NCI-H146 (cell line): ENCODE measurements at regions not wholly inside any gene's neighbourhood (a gene's known extent, or its start where the extent isn't known, plus 50 kb on each side); places are given as distances from the start of the nearest gene placed in this dataset.

ENCODE experiments used
- DNase-seq: peaks from one replicate; lab custom pipeline; 2025; lab: John Stamatoyannopoulos, UW

- no peak for DNase-seq
These were observed 265.5 kb upstream of the FMN2 start for GRCh38 chr1:239826211-239826610.

DNA sequence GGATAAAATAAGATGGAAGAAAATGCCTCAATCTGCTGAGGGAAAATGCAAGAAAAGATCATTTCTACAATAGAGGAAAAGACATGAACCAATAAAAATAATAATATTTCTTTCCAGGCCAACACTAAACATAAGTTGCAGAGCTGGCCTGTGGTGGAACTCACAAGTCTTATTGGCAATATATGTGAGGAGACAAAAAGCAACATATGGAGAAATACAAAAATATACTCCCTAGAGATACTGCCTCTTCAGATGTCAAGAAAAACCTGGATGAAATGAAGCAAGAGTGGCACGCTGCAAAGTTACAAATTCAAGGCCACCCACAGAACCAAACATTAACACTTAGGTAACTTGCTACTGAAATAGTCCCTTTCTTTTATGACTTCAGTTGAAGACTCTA, 264.9 kb upstream of the FMN2 start:
- no peak for DNase-seq

DNA sequence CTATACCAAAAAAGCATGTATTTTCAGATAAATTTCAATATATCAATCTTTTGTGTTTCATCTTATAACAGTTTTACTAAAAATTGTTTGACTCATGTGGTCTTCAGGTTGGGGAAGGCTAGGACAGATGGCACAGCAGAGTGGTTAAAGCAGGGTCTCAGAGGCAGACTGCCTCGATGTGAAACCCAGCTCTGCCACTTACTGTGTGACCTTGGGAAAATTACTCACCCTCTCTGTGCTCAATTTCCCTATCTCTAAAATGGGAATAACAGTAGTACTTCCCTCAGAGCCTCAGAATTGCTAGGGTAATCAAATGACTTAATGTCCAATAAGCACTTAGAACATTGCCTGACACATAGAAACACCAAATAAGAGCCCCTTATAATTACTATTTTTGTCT, 262.1 kb upstream of the FMN2 start:
- DNase-seq, result no peak

GRCh38 chr1:239831577-239832355, 259.9 kb upstream of the FMN2 start:
- no peak for DNase-seq

GRCh38 chr1:239833723-239834122, 258.0 kb upstream of the FMN2 start:
- peak; percentile 26 for DNase-seq

DNA sequence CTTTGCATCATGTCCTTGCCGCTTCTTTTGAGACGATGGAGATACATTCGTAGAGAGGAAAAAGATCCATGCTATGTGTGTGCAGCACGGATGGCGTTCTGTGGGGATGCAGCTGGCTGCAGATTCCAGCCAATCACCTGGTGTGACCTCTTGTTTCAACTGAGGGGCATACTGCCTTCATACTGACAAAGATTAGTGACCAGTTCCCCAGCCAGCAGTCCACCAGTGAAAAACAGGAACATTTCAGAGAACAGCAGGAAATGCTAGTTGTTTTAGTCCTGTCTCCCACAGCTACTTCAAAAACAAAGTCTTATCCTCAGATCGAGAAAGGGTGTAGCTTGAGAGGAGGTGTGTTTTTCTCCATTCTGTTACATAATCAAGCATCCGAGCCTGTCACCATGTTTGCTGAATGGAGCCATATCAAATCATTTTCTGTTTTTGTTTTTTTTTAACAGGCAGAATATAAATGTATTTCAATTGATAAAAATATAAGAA, 255.7 kb upstream of the FMN2 start:
- DNase-seq, result no peak

DNA sequence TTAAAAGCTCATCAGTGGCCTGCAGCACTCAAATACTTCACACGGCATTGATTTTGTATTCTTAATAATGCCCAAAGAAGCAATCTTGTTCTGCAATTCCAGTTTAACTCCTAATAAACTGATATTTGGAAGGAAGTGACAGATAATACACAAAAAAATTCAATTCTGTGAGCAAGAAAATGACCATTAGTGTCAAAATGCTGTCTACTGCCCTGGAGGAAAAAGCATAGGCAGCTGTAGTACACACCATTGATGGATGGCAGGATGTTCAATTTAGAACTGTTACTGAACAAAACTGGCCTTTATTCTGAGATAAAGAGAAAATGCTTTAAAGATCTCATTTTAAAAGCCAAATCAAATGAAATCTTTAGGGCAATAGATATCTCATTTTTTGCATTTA, 251.3 kb upstream of the FMN2 start:
- DNase-seq, result no peak

DNA sequence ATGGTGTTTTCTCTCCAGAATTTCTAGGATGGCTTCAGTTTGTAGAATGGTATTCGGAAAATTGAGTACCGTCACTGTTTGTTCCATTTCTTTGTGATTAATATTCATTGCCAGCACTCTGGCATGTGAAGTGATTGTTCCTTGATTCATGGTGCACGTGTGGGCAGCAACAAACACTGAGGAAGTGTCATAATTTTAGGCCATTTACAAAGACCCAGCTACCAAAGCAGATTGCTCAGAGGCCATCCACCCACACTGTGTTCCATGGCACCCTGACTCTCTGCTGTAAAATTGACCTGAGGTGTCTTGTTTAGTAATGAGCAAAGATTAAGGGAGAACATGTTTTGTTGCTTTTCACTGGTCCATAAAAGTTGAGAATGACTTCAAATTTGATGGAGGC, 250.9 kb upstream of the FMN2 start:
- DNase-seq, result no peak

- no peak for DNase-seq
These were observed 250.1 kb upstream of the FMN2 start for GRCh38 chr1:239841631-239842030.

- no peak for DNase-seq
These were observed 248.1 kb upstream of the FMN2 start for GRCh38 chr1:239843541-239843940.

- DNase-seq, result no peak
These were observed 246.8 kb upstream of the FMN2 start for GRCh38 chr1:239844833-239845232.

DNA sequence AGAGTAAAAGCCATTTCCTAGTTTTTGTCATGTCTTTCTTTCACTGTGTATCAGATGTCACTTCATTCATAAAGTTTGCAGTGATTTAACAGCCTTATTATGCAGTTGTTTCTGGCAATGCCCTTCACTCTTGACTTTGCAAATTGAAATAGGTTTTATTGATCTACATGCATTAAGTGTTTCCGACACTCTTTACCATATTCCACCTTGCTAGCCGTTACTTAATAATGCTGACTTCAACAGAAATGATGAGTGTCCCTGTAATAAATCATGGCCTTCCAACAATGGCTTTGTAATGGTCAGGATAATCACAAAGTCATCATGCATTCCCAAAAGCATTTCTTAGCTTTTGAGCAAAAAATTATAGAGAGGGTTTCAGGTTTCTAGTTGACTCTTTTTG, 236.8 kb upstream of the FMN2 start:
- DNase-seq, result peak; percentile 21

GRCh38 chr1:239856067-239856466, 235.6 kb upstream of the FMN2 start:
- no peak for DNase-seq

DNA sequence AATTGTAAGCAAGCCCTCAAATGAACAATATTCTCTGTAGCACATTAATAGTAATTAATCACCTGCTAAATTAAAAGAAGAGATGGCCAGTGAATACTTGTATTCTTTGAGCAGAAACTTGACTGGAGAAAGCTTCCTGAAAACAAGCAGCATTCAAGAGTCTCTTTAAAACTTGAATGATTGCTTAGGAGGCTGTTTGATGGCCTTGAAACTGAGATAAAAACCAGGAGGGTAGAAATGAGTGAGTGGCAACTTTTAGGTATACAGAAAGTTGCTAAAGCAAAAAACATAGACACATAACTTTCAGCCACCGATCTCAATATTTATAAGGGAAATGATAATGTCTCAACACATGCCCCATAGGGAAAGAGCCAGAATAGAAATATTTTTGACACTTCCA, 234.8 kb upstream of the FMN2 start:
- DNase-seq, result no peak

DNA sequence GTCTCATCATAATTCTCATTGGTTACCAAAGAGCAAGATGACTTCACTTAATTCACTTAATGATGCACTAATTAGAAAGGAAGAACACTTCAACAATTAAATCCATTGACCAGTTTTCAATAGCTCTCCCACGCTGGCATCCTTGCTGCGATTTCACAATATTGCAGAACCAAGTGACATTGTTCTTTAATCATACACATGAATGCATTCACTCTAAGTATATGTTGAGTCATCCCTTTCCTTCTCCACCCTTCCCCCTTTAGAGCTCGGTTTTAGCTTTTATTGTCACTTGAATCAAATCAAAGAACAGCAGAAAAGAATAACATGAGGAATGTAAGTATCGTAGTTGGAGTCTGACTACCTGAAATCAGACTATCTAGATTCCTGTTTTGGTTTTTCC, 233.6 kb upstream of the FMN2 start:
- DNase-seq, result peak; percentile 40

GRCh38 chr1:239858529-239858928, 233.2 kb upstream of the FMN2 start:
- no peak for DNase-seq

DNA sequence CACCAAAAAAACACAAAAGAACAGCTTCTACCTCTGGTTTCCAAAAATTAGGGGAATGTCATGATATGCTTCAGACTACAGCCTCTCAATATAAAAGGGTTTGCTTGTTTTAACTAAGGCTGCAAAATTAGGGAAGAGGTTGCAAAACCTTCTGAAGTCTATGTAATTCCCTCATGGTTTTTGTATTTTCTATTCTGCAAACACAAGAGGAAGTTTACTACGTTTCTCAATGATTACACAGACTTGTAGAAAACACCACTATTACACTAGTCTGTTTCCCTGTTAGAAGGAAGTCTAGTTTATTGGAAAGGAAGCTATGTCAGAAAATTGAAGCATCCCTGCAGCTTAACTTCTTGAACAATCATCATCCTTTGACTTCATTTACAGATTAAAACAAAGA, 229.7 kb upstream of the FMN2 start:
- DNase-seq, result no peak

GRCh38 chr1:239868058-239868832, 223.4 kb upstream of the FMN2 start:
- DNase-seq, result peak; percentile 63

DNA sequence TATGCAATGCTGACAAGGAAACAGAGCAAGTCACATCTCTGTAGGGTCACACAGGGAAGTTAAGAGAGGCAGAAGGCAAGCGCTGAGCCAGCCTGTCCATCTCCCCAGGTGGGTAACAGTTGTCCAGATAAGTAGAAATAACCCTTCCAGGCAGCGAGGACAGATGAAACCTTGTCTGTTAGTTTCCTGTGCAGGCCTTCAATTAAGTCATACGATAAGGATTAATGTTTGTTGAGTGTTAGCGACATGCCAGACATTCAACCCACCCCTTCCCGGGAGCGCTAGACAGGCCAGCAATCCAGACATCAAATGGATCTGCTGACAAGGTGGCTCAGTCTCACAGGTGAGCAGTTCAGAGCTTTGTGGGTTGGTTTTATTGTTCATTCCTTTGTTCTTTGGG, 221.5 kb upstream of the FMN2 start:
- DNase-seq, result peak; percentile 10

GRCh38 chr1:239872626-239873025, 219.1 kb upstream of the FMN2 start:
- no peak for DNase-seq

GRCh38 chr1:239874831-239875230, 216.9 kb upstream of the FMN2 start:
- no peak for DNase-seq

DNA sequence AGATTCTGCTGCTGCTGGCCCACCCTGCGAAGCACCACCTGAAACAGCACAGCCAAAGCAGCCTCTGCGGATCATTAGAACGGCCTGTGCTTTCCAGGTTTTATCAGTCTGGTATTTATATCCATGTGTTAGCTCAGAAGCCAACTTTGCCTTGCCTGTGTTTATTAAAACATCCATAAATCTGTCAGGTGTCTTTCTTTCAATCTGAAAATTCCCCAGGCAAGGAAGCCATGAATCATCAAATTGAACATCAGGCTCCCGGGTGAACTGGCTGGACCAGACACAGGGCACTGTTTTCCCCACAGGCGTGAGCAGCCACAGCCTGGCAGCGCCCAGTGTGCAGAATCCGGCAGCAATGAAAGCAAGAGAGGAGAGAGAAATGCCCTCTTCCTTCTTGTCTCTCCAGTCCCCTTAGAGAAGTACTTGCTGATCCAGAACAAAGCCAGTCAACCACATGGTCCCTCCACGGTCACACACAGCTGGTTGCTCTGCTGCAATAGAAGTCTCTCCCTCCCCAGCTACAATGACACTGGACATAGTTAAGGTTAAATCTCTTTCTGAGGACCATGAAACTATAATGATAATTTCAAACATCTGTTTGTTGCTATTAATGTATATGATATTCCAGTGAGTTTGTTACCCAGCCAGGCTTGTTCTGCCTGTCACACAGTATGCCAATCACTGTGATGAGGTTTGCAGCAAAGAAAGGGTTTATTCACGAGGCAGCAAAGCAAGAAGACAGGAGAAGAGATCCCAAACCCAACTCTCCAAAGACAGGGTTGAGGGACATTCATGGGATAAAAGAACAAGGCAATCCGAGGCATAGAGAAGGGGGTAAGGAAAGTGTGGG, 212.1 kb upstream of the FMN2 start:
- DNase-seq, result no peak
